Central memory CD8-positive, alpha-beta T cell (primary cell): ENCODE measurements at regions not wholly inside any gene's neighbourhood (a gene's known extent, or its start where the extent isn't known, plus 50 kb on each side); places are given as distances from the start of the nearest gene placed in this dataset.

Source experiments
- ATAC-seq: fragments of 150-1000 bp; cut with Tn5 transposase; replicated peaks from 2 replicates; pipeline ENCODE4 v1.10.0; 2022; ENCODE audit warnings: mild to moderate bottlenecking, moderate FRiP score, moderate number of reproducible peaks; ENCODE audit not compliant: poor library complexity, severe bottlenecking; ENCODE audit errors: extremely low read depth
- DNase-seq, 2 donors: peaks; one replicate each; pipeline ENCODE4 v3.0.0; 2021; ENCODE audit warnings: low spot score in 2 of 2
- H3K27ac Mint-ChIP-seq: one replicate; pipeline ENCODE4 v1.8.0; 2022; ENCODE audit warnings: low read depth, mild to moderate bottlenecking, moderate library complexity, mixed read lengths
- H3K27me3 Mint-ChIP-seq: one replicate; pipeline ENCODE4 v1.8.0; 2022; ENCODE audit warnings: mixed read lengths
- H3K36me3 Mint-ChIP-seq: one replicate; pipeline ENCODE4 v1.8.0; 2022; ENCODE audit warnings: mild to moderate bottlenecking, moderate library complexity, mixed read lengths; ENCODE audit not compliant: insufficient read depth
- H3K4me1 Mint-ChIP-seq: one replicate; pipeline ENCODE4 v1.8.0; 2022; ENCODE audit warnings: mixed read lengths
- H3K4me3 Mint-ChIP-seq: one replicate; pipeline ENCODE4 v1.8.0; 2022; ENCODE audit warnings: mild to moderate bottlenecking, moderate library complexity, mixed read lengths
- H3K9me3 Mint-ChIP-seq: one replicate; pipeline ENCODE4 v1.8.0; 2022; ENCODE audit warnings: mixed read lengths

DNA sequence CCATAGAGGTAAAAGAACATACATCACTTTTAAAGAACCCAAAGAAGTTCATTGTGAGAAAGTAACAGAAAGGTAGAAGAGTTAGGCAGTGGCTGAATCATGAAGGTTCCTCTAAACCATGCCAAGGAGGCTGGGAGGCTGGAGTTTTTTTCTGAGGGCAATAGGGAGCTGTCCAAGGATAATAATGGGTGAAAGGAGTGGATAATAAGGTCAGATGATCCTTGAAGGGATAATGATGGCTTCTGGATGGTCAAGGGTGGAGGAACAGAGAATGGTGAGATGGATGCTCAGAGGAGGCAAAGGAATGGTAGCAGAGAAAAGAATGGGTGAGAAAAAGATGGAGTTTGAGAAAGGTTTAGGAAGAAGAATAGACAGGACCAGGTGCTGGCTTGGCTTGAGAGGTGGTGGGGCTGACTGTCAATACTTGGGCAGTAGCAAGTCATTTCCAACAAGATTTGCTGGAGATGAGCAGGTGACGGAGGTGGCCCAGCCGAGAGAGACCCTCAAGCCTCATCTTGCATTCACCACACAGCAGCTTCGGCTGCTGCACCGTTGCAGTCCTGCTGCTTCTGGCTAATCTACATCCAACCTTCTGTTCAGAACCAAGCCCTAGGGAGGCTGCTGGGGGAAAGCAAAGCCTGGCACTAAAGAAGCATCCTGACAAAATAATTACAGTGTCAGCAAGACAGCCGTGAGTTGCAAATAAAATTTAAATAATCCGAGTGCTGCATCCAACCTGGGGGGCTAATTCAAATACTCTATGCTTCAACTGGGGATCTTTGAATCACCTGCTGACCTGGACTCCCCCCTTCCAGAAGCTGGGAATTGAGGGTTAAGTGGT is 131.2 kb upstream of the KCNG1 start:
- H3K4me3 Mint-ChIP-seq = no peak overlapping the region
- no peak for DNase-seq
- no peaks in the 10 kb centered on the region for H3K36me3 Mint-ChIP-seq
- ATAC-seq = no peak
- no peaks in the 10 kb centered on the region for H3K9me3 Mint-ChIP-seq
- H3K4me1 Mint-ChIP-seq = no peaks in the 10 kb centered on the region
- no peak overlapping the region for H3K27ac Mint-ChIP-seq
- peaks cover 61% of the 10 kb centered on the region for H3K27me3 Mint-ChIP-seq

DNA sequence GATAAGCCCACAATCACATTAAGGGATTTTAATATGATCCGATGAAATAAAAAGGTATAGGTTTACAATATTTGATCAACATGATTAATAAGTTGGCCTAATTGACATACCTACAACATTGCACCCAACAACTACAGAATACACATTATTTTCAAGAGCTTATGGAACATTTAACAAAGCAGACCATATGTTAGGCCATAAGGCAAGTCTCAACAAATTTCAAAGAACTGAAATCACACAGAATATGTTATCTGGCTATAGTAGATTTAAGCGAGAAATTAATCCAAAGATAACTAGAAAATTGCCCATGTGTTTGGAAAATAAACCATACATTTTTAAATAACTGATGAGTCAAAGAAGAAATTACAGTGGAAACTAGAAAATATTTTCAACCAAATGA is 126.0 kb upstream of the KCNG1 start:
- Mint-ChIP-seq H3K4me3 (no peak overlapping the region), H3K27ac (no peak overlapping the region), H3K4me1 (no peaks in the 10 kb centered on the region), H3K36me3 (peaks cover 2% of the 10 kb centered on the region), H3K27me3 (peaks cover 53% of the 10 kb centered on the region), H3K9me3 (no peaks in the 10 kb centered on the region)
- no peak for ATAC-seq
- no peak for DNase-seq

DNA sequence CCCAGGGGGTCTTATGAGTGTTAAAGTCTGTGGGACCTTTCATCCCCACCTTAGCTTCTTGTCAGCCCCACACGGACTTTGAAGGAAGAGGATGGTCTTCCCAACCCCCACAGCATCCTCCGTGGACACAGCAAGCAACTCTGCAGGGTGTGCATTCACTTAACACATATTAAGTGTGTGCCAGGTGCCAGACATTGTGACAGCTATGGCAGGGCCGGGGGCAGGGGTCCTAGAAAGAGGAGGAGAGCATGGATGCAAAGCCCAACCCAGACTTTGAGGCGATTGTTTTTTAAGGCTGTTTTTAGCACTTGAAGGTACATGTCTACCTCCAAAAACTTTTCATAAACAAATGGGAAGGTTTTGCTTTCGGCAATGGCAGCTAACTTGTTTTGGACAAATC is 121.6 kb upstream of the KCNG1 start:
- H3K4me3 Mint-ChIP-seq = no peak overlapping the region
- no peak for DNase-seq
- H3K36me3 Mint-ChIP-seq = peaks cover 2% of the 10 kb centered on the region
- peaks cover 72% of the 10 kb centered on the region for H3K27me3 Mint-ChIP-seq
- H3K9me3 Mint-ChIP-seq = no peaks in the 10 kb centered on the region
- H3K4me1 Mint-ChIP-seq = no peaks in the 10 kb centered on the region
- no peak overlapping the region for H3K27ac Mint-ChIP-seq
- ATAC-seq = no peak

DNA sequence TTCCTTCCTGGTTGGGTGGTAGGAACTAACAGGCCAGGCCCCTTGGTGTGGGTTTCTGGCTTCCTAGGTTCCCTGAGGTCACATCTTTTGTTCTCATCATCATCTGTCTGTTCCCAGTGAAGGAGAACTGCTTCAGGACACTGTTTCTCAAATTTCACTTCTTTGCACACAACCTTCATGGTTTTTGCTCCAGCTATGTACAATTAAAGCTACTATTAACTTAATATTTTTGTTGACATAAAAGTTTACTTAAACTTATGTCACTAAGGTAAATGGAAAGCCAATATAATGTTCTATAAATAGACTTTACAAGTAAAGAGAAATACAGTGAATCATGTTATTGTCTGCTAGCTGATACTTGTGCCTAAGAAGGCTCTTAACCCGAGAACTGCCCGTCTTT is 120.7 kb upstream of the KCNG1 start:
- Mint-ChIP-seq H3K9me3 (no peaks in the 10 kb centered on the region), H3K27ac (no peak overlapping the region), H3K4me3 (no peak overlapping the region), H3K27me3 (peaks cover 79% of the 10 kb centered on the region), H3K4me1 (no peaks in the 10 kb centered on the region), H3K36me3 (peaks cover 2% of the 10 kb centered on the region)
- ATAC-seq = no peak
- DNase-seq = no peak

DNA sequence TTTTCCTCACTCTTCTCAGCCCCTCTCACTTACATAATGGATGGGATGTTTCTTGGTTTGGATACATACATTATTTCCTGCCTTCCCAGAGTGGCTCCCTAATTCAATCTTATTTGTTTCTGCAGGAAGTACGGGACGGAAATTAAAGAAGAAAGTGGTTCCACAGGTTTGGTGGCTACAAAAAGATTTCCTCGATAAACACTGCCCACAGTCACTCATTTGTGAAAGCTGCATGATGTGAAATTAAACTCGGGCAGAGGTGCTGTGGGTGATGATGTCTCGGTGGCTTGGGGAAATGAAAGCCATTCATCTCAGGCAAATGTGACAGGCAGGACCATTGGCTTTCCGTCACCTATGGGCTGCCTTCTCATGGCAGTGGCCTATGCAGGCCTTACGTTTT is 119.5 kb upstream of the KCNG1 start:
- ATAC-seq (no peak), DNase-seq (no peak)
- no peak overlapping the region for H3K4me3 Mint-ChIP-seq
- H3K4me1 Mint-ChIP-seq = no peaks in the 10 kb centered on the region
- H3K27ac Mint-ChIP-seq = no peak overlapping the region
- H3K27me3 Mint-ChIP-seq = peaks cover 73% of the 10 kb centered on the region
- H3K9me3 Mint-ChIP-seq = no peaks in the 10 kb centered on the region
- H3K36me3 Mint-ChIP-seq = no peaks in the 10 kb centered on the region

DNA sequence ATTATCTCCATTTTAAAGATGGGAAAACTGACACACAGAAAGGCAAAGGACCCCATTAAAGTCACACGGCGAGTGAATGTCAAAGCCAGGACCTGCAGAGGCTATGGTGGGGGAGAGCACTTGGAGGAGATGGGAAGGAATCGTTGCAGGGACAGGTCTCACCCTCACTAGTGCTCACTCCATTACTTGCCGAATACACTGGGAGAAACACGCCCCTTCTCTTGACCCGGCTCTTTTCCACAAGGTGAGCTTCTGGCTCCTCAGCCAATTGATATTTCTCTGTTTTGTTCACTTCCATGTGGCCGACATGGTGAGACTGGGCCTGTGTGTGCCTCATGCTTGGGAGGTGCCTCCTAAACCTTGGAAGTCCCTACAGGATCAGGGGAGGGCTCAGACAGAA is 117.8 kb upstream of the KCNG1 start:
- no peak overlapping the region for H3K27ac Mint-ChIP-seq
- ATAC-seq = no peak
- no peaks in the 10 kb centered on the region for H3K36me3 Mint-ChIP-seq
- no peaks in the 10 kb centered on the region for H3K9me3 Mint-ChIP-seq
- peaks cover 58% of the 10 kb centered on the region for H3K27me3 Mint-ChIP-seq
- H3K4me3 Mint-ChIP-seq = no peak overlapping the region
- DNase-seq = no peak
- H3K4me1 Mint-ChIP-seq = no peaks in the 10 kb centered on the region

DNA sequence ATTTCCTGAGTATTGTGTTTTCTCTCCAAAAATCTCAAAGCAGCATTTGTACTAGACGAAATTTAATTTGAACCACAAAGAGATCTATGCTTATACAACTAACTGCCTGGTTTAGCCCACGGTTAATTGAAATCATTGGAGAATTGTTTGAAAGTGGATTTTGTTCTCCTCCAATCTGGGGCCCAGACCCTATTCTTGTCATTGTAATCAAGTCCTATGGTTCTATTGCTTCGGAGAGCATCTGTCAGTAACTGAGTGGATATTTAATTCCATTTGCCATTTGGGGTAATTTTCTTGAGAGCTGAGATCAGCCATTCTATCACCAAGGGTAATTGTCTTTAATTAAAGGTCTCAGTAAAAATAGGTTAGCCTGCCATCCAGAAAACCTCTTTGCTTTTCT is 117.0 kb upstream of the KCNG1 start:
- ATAC-seq (no peak), DNase-seq (no peak)
- H3K27me3 Mint-ChIP-seq = peaks cover 50% of the 10 kb centered on the region
- no peaks in the 10 kb centered on the region for H3K9me3 Mint-ChIP-seq
- H3K4me3 Mint-ChIP-seq = no peak overlapping the region
- H3K36me3 Mint-ChIP-seq = no peaks in the 10 kb centered on the region
- H3K4me1 Mint-ChIP-seq = no peaks in the 10 kb centered on the region
- H3K27ac Mint-ChIP-seq = no peak overlapping the region

DNA sequence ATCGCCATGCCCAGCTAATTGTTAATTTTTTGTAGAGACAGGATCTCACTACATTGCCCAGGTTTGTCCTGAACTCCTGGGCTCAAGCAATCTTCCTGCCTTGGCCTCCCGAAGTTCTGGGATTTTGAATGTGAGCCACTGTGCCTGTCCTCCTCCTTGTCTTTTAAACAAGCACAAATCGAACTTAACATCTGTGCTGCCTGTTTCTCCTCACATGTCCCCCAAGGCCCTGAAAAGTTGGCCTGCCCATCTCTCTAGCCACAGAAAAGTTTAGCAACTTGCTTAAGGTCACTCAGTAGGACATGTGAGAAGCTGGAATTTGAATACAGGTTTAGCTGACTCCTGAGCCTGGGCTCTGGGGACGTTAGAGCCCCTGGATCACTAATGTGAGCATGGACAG is 115.7 kb upstream of the KCNG1 start:
- Mint-ChIP-seq H3K4me1 (no peaks in the 10 kb centered on the region), H3K9me3 (no peaks in the 10 kb centered on the region), H3K4me3 (no peak overlapping the region), H3K36me3 (no peaks in the 10 kb centered on the region), H3K27me3 (peaks cover 44% of the 10 kb centered on the region), H3K27ac (no peak overlapping the region)
- DNase-seq (no peak), ATAC-seq (no peak)

DNA sequence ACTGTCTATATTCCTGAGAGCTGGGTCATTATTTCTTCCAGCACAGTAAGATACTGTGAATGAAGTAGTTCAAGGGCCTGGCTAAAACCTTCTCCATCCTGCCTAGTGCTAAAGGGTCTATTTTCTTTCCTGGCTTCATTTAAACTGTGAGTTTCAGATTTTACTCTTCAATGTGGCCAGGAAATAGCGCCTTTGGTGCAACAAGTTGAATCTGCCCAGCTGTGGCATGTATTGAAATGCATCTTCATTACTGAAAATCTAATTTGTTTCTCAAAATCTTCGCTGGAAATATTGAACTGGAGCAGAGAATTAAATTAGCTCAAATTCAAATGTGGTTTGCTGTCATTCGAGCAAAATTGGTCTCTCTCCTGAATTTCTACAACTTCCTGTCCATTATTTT is 114.6 kb upstream of the KCNG1 start:
- H3K9me3 Mint-ChIP-seq = no peaks in the 10 kb centered on the region
- H3K36me3 Mint-ChIP-seq = no peaks in the 10 kb centered on the region
- DNase-seq (no peak), ATAC-seq (no peak)
- no peak overlapping the region for H3K4me3 Mint-ChIP-seq
- H3K4me1 Mint-ChIP-seq = no peaks in the 10 kb centered on the region
- H3K27me3 Mint-ChIP-seq = peaks cover 34% of the 10 kb centered on the region
- no peak overlapping the region for H3K27ac Mint-ChIP-seq

DNA sequence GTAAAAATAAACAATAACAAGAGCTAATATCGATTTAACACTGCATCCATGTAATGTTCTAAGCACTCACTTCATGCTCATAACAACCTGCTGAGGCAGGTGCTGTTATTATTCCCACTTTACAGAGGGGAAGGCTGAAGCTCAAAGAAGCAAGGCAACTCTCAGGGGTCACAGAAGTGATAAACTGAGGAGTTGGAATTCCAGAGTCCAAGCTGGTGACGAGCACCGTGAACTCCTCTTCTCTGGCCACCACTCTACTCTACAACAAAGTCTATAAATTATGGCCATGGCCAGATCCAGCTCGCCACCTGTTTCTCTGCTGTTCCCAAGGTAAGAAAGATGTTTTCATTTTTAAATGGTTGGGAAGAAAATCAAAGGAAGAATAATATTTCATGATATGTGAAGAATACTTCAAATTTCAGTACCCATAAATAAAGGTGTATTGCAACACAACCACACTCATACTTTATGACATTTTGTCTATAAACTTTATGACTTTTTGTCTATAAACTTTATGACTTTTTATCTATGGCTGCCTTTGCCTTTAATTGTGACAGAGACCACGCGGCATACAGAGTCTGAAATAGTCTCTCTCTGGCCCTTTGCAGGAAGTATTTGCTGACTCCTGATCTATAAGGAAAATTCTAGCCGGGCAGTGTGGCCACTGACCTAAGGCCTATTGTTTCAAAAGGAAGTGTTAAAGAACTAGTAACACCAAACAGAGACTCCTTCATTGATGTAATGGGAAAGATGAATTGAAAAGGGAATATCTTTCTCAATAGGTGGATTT is 113.2 kb upstream of the KCNG1 start:
- no peaks in the 10 kb centered on the region for H3K4me1 Mint-ChIP-seq
- peaks cover 30% of the 10 kb centered on the region for H3K27me3 Mint-ChIP-seq
- no peak overlapping the region for H3K27ac Mint-ChIP-seq
- ATAC-seq (no peak), DNase-seq (no peak)
- H3K36me3 Mint-ChIP-seq = no peaks in the 10 kb centered on the region
- no peak overlapping the region for H3K4me3 Mint-ChIP-seq
- H3K9me3 Mint-ChIP-seq = no peaks in the 10 kb centered on the region

DNA sequence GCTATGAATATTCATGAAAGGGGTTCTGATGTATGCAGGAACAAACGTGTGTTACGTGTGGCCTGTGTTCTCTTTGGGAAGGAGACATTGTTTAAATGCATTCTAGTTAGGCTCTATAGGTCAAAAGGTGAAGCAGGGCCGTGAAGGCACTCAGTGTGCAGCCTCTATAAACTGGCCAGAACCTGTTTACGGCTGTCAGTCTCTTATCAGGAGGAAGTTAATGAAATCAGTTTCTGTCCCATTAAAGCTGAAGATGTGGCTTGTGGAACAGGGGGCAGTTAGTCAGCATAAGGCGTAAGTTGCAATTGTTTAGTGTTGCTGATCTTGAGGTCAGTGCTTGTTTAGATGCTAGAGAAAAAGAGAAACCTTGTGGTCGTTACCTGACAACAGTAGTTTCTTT is 111.5 kb upstream of the KCNG1 start:
- Mint-ChIP-seq H3K9me3 (no peaks in the 10 kb centered on the region), H3K4me1 (no peaks in the 10 kb centered on the region), H3K27me3 (peaks cover 13% of the 10 kb centered on the region), H3K4me3 (no peak overlapping the region), H3K36me3 (no peaks in the 10 kb centered on the region), H3K27ac (no peak overlapping the region)
- ATAC-seq = no peak
- DNase-seq = no peak

DNA sequence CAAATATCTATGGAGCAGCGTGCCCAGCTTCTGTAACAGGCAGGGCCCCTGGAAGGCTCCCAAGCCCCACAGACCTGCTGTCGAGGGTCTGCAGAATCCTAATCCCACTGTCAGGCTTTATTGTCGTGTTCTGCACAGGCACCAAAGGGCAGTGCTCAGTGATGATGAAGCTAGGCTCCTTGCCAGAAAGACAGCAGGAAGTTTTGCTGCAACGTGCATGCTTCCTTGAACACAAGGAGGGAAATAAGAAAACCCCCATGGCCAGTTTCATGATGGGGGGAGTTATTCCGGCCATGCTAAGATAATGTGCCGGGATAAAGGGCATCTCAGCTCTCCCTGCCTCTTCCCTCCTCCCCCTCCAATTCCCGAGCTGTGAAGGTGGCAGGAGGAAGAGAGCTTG is 109.4 kb upstream of the KCNG1 start:
- Mint-ChIP-seq H3K27ac (no peak overlapping the region), H3K4me1 (peaks cover 6% of the 10 kb centered on the region), H3K4me3 (no peak overlapping the region), H3K36me3 (no peaks in the 10 kb centered on the region), H3K27me3 (peaks cover 19% of the 10 kb centered on the region), H3K9me3 (no peaks in the 10 kb centered on the region)
- DNase-seq (no peak), ATAC-seq (no peak)

DNA sequence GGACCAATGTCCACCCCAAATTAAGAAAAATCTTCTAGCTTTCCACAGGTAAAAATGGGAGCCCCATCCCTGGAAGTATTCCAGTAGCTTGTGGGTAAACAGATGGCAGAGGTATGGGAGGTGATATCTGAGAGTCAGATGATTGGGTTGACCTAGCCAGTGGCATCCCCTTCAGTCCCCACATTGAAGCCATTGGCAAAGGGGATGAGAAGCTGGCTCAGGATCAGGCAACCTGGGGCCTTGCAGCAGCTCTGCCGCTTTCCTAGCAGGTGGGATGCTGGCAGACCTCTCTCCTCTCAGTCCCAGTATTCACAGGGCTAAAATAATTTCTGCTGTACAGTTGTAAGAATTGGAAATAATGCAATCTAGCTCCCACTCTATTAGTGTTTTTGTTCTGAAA is 108.9 kb upstream of the KCNG1 start:
- Mint-ChIP-seq H3K36me3 (no peaks in the 10 kb centered on the region), H3K4me1 (peaks cover 6% of the 10 kb centered on the region), H3K27ac (no peak overlapping the region), H3K9me3 (no peaks in the 10 kb centered on the region), H3K27me3 (peaks cover 23% of the 10 kb centered on the region), H3K4me3 (no peak overlapping the region)
- ATAC-seq (no peak), DNase-seq (no peak)
